IPS-15b (cell line): ENCODE measurements at regions not wholly inside any gene's neighbourhood (a gene's known extent, or its start where the extent isn't known, plus 50 kb on each side); places are given as distances from the start of the nearest gene placed in this dataset.
A peak's percentile ranks its signal among the peaks of the same experiment; 100 is the strongest.
"Not testable (repeated sequence)": the region's sequence is repeated elsewhere in the genome, so short reads cannot be mapped to it uniquely, and the experiment has no call there.

Source experiments
- H3K27me3 ChIP-seq: one replicate; pipeline ENCODE4 v1.6.1; 2013; ENCODE audit warnings: low read length; ENCODE audit not compliant: control insufficient read depth, insufficient read depth
- H3K36me3 ChIP-seq: one replicate; pipeline ENCODE4 v1.6.1; 2013; ENCODE audit warnings: low read length; ENCODE audit not compliant: control insufficient read depth, insufficient read depth
- H3K4me1 ChIP-seq: one replicate; pipeline ENCODE4 v1.6.1; 2013; ENCODE audit warnings: mild to moderate bottlenecking, low read length; ENCODE audit not compliant: control insufficient read depth, insufficient read depth
- H3K4me3 ChIP-seq: one replicate; pipeline ENCODE4 v1.5.1; 2013; ENCODE audit warnings: low read depth, low read length
- H3K9ac ChIP-seq: one replicate; pipeline ENCODE4 v1.6.1; 2013; ENCODE audit warnings: low read depth, mild to moderate bottlenecking, low read length
- H3K9me3 ChIP-seq: one replicate; pipeline ENCODE4 v1.6.1; 2013; ENCODE audit warnings: mild to moderate bottlenecking, low read length; ENCODE audit not compliant: control insufficient read depth, insufficient read depth

DNA sequence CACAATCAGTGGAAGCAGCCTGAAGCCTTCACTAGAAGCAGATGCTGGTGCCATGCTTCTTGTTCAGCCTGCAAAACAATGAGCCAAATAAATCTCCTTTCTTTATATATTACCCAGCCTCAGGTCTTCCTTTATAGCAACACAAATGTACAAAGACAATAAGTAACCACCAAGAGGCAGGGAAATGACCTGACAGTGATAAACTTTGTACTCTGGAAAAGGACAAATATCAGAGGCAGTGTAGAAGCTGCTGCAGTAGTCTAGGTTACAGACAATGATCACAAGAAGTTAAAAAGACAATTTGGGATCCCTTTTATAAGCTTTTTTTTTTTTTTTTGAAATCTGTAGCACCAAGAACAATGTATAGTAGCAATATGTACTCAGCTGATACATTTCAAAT, 760.3 kb downstream of the TTLL7 start:
- H3K9me3 ChIP-seq, H3K4me1 ChIP-seq, H3K9ac ChIP-seq, H3K4me3 ChIP-seq, H3K27me3 ChIP-seq, H3K36me3 ChIP-seq: not testable (repeated sequence)

DNA sequence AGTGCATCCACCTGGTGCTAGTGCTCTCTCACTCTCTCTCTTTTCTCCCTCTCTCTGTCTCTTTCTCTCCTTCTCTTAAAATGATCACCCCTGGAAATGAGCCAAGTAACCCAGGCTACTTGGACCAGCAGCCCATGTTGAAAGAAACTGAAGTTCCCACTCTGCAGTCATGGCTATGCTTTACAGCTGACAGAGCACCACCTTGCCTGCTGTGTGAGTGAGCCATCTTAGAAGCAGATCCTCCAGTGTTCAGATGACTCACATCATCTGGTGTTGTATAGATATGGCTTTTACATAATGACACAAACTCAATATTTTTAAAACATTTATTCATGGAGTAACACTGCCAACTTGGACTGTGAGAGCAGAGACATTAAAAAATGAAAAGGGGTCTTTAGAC, 779.1 kb downstream of the TTLL7 start:
- not testable (repeated sequence) for H3K4me3 ChIP-seq, H3K36me3 ChIP-seq, H3K4me1 ChIP-seq, H3K27me3 ChIP-seq, H3K9ac ChIP-seq, H3K9me3 ChIP-seq

DNA sequence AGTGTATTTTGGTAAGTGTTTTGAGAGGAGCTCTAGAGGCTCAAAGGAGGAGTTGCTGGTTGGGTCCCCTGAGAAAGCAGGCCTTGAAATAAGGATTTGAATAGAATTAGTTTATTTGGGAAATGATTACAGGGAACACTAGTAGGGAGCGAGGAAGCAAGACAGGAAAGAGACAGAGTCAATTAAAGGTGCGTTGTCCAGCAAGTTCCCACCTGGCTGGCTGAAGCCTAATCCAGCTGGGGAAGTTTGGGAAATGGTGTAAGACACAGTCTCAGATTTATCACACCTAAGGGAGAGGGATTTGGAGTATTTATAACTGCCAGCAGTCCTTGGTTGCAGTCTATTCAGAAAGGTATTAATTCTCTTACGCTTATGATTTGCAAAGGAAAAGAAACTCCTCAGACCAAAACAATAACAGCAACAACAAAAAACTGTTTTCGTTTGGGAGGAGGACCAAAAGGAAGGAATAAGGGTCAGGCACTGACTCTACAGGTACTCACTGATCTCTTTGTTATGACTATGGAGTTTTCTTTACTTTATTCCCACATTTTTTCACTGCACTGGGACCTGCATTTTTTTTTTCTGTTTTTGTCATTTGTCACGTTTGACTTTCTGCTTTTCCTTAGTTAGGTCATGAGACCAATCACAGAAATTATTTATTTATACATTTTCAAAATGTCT, 780.8 kb downstream of the TTLL7 start:
- not testable (repeated sequence) for H3K9ac ChIP-seq, H3K4me1 ChIP-seq, H3K36me3 ChIP-seq, H3K9me3 ChIP-seq, H3K4me3 ChIP-seq, H3K27me3 ChIP-seq

DNA sequence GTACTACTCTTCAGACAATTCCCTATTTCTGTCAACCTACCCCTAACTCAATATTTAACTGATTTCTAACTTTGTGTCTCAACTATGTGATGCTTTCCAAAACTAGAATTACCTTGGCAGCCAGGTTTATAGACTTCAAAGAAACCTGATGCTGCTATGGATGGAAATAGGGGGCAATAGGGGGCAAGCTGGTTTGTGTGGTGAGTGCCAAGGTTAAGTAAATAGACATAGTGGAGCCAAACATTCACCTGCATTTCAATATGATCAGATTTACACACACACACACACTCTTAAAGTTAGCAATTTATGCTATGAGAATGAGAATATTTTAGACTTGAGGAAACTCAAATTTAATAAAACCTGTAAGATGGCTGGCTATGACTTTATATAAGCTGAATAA, 784.6 kb downstream of the TTLL7 start:
- H3K36me3 ChIP-seq, H3K4me1 ChIP-seq, H3K9ac ChIP-seq, H3K4me3 ChIP-seq, H3K27me3 ChIP-seq, H3K9me3 ChIP-seq: not testable (repeated sequence)

DNA sequence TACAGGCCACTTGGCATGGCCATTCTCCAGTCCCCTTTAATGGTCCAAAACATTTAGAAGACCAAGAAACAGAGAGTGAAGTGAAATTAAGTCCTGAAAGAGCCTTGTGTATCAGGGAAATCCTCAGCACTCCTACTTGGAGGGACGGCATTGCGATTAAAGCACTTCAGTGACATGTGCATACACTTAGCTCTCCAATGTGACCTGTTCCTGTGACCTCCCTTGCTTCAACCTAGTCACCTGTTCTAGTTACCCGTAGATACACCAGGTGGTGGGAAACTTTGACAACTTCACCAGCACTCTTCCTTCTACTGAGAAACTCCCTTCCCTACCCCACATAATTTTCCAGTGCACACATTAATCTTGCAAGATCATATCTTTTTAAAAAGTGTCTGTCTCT, 785.3 kb downstream of the TTLL7 start:
- not testable (repeated sequence) for H3K4me3 ChIP-seq, H3K9ac ChIP-seq, H3K27me3 ChIP-seq

DNA sequence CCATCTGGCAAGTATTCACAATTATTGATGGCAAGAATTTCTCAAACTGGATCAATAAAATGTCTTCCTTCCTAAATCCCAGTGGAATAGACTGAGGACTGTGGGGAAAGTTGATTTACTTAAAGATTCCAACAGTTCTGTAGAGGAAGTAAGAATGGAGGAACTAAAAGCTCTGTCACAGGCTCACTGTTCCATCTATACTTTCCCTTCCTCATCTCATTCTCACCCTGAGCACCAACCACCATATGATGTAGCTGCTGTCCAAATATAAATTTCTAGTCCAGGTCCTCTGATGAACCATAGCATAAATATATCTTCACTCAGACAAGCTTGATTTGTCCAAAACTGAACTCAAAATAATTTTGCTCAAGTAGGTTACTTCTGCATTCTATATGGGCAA, 786.9 kb downstream of the TTLL7 start:
- not testable (repeated sequence) for H3K4me1 ChIP-seq, H3K9ac ChIP-seq, H3K36me3 ChIP-seq, H3K4me3 ChIP-seq, H3K9me3 ChIP-seq, H3K27me3 ChIP-seq

More for the DNA sequence above, 785.3 kb downstream of the TTLL7 start:
- H3K4me1 ChIP-seq, H3K9me3 ChIP-seq, H3K36me3 ChIP-seq: not testable (repeated sequence)

DNA sequence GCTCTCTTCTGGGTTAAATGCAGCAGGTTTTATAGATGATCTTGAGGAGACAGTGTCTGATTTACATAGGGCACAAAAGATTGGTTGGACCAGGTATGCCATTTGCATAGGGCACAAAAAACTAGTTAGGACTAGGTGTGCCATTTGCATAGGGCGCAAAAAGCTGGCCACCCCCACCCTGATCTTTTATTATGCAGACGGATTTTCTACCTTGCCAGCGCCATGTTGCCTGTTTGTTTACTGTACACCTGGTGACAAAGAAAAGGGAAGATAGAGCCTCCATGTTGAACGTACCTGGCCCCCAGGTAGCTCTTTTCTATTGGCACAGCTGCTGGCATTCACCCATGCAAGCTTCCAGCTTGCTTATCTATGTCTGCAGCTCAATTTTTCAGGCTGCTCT, 790.4 kb downstream of the TTLL7 start:
- H3K9me3 ChIP-seq, H3K9ac ChIP-seq, H3K4me3 ChIP-seq, H3K36me3 ChIP-seq, H3K4me1 ChIP-seq, H3K27me3 ChIP-seq: not testable (repeated sequence)

DNA sequence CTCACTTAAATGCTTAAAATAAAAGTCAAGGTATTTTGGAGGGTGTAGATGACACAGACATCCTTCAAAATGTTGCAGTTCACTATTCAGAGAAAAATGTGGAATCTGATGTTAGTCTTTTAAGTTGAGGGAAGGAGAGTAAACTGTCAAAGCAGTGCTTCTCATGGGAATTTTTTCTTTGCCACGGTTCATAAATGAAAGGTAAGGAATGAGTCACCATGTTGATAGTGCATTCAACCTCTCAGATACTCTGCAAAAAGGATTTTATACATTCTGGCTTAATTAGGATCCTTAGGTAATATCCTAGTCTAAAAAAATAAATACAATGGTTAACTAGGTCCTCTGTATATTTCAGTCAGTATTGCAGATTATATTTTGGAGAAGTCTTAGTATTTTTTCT, 804.3 kb downstream of the TTLL7 start:
- not testable (repeated sequence) for H3K9me3 ChIP-seq, H3K27me3 ChIP-seq, H3K4me3 ChIP-seq, H3K4me1 ChIP-seq, H3K36me3 ChIP-seq, H3K9ac ChIP-seq

DNA sequence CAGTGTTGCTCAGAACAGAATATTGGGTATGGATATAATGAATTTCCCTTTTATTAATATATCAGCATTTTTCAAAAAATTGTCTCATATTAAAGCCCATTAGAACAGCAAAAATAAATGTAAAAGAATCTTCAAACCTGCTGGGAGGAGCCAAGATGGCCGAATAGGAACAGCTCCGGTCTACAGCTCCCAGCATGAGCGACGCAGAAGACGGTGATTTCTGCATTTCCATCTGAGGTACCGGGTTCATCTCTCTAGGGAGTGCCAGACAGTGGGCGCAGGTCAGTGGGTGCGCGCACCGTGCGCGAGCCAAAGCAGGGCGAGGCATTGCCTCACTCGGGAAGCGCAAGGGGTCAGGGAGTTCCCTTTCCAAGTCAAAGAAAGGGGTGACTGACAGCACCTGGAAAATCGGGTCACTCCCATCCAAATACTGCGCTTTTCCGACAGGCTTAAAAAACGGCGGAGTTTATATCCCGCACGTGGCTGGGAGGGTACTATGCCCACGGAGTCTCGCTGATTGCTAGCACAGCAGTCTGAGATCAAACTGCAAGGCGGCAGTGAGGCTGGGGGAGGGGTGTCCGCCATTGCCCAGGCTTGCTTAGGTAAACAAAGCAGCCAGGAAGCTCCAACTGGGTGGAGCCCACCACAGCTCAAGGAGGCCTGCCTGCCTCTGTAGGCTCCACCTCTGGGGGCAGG, 816.8 kb downstream of the TTLL7 start:
- H3K4me1 ChIP-seq, H3K36me3 ChIP-seq, H3K9me3 ChIP-seq, H3K9ac ChIP-seq, H3K27me3 ChIP-seq: not testable (repeated sequence)
- H3K4me3 ChIP-seq = peak overlapping the region; percentile 22

DNA sequence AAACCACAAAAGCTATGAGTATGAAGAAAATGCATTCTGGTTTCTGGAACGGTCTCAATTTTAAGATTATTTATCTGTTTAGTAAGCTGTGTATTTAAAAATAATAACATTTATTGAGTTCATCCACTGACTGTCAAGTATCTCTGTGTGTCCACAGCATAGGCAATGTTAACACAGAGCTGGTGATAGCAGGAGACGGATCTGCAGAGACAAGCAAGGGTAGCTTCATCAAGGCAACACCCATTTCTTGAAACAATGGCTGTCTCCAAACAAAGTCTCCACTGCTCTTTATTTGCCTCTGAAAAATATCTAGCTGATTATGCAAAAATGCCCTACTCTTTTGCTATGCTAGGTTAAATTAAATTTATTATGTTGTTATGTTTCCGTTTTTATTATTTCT, 818.3 kb downstream of the TTLL7 start:
- not testable (repeated sequence) for H3K9ac ChIP-seq, H3K4me3 ChIP-seq, H3K36me3 ChIP-seq, H3K4me1 ChIP-seq, H3K9me3 ChIP-seq, H3K27me3 ChIP-seq

DNA sequence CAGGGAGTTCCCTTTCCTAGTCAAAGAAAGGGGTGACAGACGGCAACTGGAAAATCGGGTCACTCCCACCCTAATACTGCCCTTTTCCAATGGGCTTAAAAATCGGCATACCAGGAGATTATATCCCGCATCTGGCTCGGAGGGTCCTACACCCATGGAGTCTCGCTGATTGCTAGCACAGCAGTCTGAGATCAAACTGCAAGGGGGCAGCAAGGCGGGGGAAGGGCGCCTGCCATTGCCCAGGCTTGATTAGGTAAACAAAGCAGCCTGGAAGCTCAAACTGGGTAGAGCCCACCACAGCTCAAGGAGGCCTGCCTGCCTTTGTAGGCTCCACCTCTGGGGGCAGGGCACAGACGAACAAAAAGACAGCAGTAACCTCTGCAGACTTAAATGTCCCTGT, 831.3 kb downstream of the TTLL7 start:
- not testable (repeated sequence) for H3K4me3 ChIP-seq, H3K9ac ChIP-seq, H3K4me1 ChIP-seq, H3K36me3 ChIP-seq, H3K9me3 ChIP-seq, H3K27me3 ChIP-seq

DNA sequence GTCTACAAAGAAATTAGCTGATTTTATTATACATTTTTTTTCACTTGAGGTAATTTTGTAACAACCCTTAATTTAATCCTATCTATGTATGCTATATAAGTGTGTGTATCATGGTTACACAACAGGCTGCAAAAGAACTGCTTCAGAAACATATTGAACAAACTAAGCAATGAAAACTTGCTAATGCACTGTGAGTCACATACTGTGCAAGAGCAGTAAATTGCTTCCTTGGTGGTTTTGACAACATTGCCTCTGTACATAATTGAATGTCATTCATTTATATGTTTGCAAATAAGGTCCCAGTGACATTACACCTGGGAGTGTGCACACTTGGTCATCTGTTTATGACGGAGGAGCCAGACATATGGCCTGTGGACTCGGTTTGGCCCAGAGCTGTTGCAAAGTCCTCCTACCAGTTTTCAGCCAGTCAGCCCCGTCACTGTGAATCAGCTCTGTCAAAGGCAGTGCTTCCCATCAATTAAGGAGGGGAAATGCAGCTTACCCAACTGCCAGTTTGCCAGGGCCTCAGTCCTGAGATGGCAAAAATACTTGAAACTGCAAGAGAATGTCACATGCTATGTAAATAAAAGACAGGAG, 835.0 kb downstream of the TTLL7 start:
- H3K4me3 ChIP-seq, H3K36me3 ChIP-seq, H3K4me1 ChIP-seq, H3K27me3 ChIP-seq, H3K9ac ChIP-seq, H3K9me3 ChIP-seq: not testable (repeated sequence)
